DMS114 treated with DMSO at 0.1 percent for 48 hours (cell line): ENCODE measurements at regions not wholly inside any gene's neighbourhood (a gene's known extent, or its start where the extent isn't known, plus 50 kb on each side); places are given as distances from the start of the nearest gene placed in this dataset.
A peak's percentile ranks its signal among the peaks of the same experiment; 100 is the strongest.

Experiments used
- DNase-seq: peaks from one replicate; lab custom pipeline; 2025; ENCODE audit not compliant: unreplicated experiment; lab: John Stamatoyannopoulos, UW

DNA sequence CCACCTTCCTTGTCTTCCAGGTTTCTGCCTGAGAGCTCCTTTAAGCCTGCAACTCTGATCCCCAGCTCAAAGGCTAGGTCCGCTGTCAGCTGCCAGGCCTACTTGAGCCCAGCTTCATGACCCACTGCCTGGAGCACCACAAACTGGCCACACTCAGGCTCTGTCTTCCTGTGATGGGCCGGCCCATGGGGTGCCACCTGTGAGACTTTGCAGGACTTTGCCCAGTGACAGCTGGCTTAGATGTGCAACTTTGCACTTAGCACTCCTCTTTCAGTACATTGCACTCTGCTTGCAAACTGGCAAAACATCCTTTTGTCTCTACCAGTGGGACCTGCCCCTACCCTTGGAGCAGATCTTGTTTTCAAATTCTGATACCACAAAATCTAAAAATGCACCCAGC is 311.5 kb upstream of the PDE4D start:
- DNase-seq = no peak

- no peak for DNase-seq
Measured at GRCh38 chr5:60196385-60197113, 303.0 kb upstream of the PDE4D start.

GRCh38 chr5:60195551-60195950 is 302.0 kb upstream of the PDE4D start:
- no peak for DNase-seq

GRCh38 chr5:60195083-60195482 is 301.6 kb upstream of the PDE4D start:
- DNase-seq = no peak

- DNase-seq = no peak
Measured at GRCh38 chr5:60185231-60186099, 291.9 kb upstream of the PDE4D start.

DNA sequence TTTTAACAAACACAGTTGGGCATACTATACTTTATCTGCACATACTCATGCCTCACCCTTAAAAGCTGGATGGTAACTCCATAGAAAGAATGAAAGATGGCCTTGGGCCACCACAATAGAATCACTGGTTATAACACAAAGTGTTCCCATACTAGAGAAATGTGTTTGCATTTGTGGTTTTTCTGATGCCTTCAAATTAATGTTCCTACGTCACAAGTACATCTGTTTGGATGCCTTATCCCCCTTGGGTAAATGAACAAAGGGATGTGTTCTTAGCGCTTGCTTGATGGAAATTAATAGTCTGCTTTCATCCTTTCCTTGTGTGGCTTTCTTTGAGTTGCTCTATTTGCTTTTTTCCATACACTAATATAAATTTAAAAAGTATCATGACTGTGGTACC is 291.1 kb upstream of the PDE4D start:
- no peak for DNase-seq

DNA sequence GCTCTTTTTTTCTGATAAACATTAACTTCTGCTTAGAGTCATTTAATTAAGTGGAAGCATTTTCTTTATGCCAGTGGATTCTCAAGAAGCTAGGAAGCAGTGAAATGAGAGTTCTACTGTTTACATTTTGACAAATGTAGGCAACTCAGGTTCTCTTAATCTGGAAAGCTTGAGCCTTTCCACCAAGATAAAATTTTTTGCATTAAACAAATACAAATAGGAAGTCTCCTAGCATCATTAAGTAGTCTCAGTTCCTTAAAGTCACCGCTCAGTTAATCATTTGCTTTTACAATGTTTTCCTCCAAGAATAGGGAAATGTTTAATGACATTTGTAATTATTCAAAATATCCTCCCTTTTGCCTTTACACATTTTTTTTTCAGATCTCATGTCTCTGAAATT is 290.4 kb upstream of the PDE4D start:
- no peak for DNase-seq

GRCh38 chr5:60178101-60178500 is 284.6 kb upstream of the PDE4D start:
- DNase-seq = no peak

GRCh38 chr5:60177596-60177995 is 284.1 kb upstream of the PDE4D start:
- no peak for DNase-seq

DNA sequence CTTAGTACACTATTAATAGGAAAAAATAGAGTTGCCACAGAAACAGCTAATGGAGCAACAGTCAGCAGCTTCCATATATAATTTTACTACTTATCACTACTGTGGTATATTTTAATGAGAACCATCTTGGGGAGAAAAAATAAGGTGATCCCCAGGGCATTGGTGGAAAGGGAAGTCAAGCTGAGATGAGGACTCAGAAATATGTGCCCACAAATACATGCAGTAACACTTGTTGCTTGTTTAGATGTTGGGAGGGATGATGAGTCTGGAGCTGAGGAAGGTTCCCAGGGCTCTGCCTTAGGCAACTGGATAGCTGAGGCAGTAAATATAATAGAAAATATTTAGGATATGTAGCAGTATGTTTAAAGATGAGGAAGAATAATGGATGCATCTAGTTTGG is 280.1 kb upstream of the PDE4D start:
- no peak for DNase-seq

DNA sequence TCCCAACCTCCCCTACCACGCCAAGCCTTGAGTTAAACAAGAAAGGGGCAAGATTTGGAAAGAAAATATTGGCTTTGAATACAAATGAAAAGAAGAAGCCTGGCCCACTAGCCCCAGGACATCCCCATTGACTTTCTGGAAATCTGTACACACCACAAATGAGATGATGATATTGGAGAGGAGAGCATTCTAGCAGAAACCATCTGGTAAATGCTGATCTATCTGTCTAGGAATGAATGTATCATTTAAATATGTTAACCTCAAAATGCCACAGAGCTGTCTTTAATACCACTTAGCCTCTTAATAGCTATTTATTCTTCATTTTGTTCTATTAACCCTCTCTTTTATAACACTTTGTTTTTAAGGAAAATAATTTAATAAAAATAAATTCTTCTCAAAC is 270.2 kb upstream of the PDE4D start:
- DNase-seq = no peak

DNA sequence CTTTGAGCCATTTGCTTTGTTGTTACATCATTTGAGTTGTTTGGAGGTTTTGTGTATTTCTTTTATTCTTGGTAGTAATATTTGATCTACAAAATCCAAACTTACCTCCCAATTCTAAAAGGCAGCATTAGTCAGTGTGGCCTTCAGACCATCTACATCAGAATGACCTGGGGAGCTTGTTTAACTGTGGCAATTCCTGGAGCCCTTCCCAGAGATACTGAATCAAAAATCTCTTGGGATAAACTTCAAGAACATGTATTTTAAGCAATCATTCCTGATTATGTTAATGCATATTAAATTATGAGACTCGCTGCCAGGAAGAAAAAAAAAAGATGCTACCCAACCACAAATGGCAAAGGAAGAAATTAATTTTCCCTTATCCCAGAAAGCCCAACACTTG is 268.9 kb upstream of the PDE4D start:
- DNase-seq = no peak

DNA sequence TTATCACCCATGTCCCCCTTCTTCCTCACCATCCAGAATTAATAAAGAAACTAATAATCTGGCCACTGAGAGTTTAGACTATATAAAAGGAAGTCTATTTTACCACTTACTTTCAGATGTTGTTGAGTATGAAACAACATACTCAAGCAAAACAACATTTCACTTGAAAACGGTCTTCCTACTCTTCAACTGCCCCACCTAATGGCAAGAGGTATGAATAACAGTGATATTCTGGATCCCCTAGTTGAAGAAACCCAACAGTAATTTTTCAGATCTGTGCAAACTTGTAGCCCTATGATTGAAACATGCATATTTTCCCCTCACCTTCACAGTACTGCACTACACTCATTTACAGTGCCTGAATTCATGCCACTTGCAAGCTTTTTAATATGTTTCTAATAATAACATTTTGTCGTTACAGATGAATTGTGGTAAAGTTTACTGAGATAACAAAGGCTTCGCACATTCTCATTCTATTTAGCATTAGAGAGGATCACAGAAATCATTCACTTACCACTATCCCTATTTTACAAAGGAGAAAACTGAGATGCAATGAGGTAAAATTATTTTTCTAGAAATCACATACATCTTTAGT is 267.9 kb upstream of the PDE4D start:
- DNase-seq = peak; percentile 31

DNA sequence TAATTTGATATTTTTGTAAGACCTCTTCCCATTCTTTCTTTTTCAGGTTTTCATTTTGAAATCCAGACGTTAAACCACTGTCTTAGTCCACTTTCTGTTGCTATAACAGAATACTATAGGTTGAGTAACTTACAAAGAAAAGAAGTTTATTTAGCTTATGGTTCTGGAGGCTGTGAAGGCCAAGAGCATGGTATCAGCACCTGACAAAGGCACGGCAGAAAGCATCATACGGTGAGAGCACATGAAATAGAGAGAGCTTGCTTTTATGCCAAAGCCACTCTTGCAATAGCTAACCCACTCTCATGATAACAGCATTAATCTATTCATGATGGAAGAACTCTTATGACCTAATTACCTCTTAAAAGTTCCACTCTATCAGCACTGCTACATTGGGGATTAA is 255.6 kb upstream of the PDE4D start:
- no peak for DNase-seq

GRCh38 chr5:60148366-60148765 is 254.8 kb upstream of the PDE4D start:
- DNase-seq = no peak

GRCh38 chr5:60147791-60148190 is 254.3 kb upstream of the PDE4D start:
- DNase-seq = no peak

- no peak for DNase-seq
Measured at GRCh38 chr5:60143942-60144549, 250.5 kb upstream of the PDE4D start.

DNA sequence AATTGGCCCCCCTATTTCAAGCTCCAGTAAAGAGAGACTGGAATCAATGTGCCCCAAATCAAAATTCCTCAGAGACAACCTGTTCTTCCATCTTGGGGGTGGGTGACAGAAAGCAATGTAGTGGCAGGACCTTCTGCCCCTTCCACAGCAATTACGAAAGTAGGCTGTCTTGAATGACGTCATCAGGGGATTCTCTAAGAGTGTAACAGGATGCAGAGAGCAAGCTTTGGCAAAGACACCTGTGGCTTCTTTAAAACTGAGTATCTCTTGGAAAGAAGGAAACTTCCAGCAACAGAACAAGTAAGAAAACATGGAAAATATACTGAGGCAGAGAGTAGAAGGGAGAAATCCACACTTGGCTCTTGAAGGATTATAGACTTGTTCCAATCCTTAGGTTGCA is 247.6 kb upstream of the PDE4D start:
- no peak for DNase-seq

DNA sequence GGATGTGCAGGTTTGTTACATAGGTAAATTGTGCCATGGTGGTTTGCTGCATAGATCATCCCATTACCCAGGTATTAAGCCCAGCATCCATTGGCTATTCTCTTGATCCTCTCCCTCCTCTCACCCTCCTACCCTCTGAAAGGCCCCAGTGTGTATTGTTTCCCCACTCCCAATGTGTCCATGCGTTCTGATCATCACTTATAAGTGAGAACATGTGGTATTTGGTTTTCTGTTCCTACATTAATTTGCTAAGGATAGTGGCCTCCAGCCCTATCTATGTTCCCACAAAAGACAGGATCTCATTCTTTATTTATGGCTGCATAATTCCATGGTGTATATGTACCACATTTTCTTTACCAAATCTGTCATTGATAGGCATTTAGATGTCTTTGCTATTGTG is 243.3 kb upstream of the PDE4D start:
- DNase-seq = no peak

DNA sequence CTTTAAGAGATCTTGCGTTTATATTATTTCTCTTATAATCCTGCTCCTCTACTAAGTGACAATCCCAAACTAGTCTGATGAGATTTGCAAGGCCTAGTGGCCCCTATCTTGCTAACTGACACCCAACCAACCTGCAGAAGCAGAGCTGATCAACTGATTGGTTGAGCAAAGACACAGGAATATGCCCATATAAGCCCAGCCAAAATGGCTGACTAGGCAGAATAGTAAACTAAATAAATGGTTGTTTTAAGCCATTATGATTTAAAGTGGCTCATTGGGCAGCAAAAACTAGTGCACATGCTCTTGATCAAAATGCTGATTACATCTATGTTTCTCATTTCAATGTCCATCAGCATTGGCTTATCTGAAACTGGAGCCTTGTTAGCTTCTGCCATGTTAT is 238.0 kb upstream of the PDE4D start:
- DNase-seq = no peak

GRCh38 chr5:60125636-60126035 is 232.1 kb upstream of the PDE4D start:
- no peak for DNase-seq
